ENCODE measurements at regions not wholly inside any gene's neighbourhood (a gene's known extent, or its start where the extent isn't known, plus 50 kb on each side); places are given as distances from the start of the nearest gene placed in this dataset.

GRCh38 chr5:167254132-167254531, 1037.3 kb upstream of the WWC1 start:
- no peaks in the 10 kb centered on the region for H3K36me3 ChIP-seq (ENCODE audit: control insufficient read depth in 4 of 4, insufficient read depth in 3 of 4, low read depth in 1 of 4, low read length in 3 of 4)
- no peak overlapping the region for H3K27ac ChIP-seq (ENCODE audit: low read depth in 1 of 2, low read length in 2 of 2)
- TF ChIP-seq JUND (IDR thresholded peaks at IDR 0.05) (no peak), HNF4A (conservative IDR thresholded peaks at IDR 0.05) (no peak), YY1 (IDR thresholded peaks at IDR 0.05) (no peak), RXRA (IDR thresholded peaks at IDR 0.05) (no peak), EGR1 (IDR thresholded peaks at IDR 0.05; ENCODE audit: low read depth in 2 of 2) (no peak), NR2F2 (IDR thresholded peaks at IDR 0.05) (no peak), GABPA (IDR thresholded peaks at IDR 0.05 in 1 of 2, conservative IDR thresholded peaks at IDR 0.05 in 1 of 2) (no peak)
- TF ChIP-seq, protein P1, sequence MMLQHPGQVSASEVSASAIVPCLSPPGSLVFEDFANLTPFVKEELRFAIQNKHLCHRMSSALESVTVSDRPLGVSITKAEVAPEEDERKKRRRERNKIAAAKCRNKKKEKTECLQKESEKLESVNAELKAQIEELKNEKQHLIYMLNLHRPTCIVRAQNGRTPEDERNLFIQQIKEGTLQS (IDR thresholded peaks at IDR 0.05): no peak
- peaks cover 0 to 16% (median 0%) of the 10 kb centered on the region in 4 donors for H3K4me1 ChIP-seq (ENCODE audit: control insufficient read depth in 4 of 4, insufficient read depth in 4 of 4, low read length in 3 of 4)
- H3K9ac ChIP-seq (ENCODE audit: low read depth in 1 of 2, low read length in 2 of 2): no peak overlapping the region
- H3K4me3 ChIP-seq (ENCODE audit: low read depth in 1 of 3, low read length in 3 of 3): no peak overlapping the region
- WGBS: 92% methylated on average over 3 of the region's 3 CpGs
- no peaks in the 10 kb centered on the region for H3K9me3 ChIP-seq (ENCODE audit: control insufficient read depth in 4 of 4, low read length in 3 of 4)
- no peaks in the 10 kb centered on the region for H3K27me3 ChIP-seq (ENCODE audit: control insufficient read depth in 4 of 4, insufficient read depth in 4 of 4, low read length in 3 of 4)
- no peak for DNase-seq (ENCODE audit: low spot score)

- Histone ChIP-seq H3K9ac (ENCODE audit: low read depth in 1 of 2, low read length in 2 of 2) (no peak overlapping the region), H3K27ac (ENCODE audit: low read depth in 1 of 2, low read length in 2 of 2) (no peak overlapping the region), H3K4me1 (ENCODE audit: control insufficient read depth in 4 of 4, insufficient read depth in 4 of 4, low read length in 3 of 4) (peaks cover 0 to 13% (median 0%) of the 10 kb centered on the region in 4 donors), H3K9me3 (ENCODE audit: control insufficient read depth in 4 of 4, low read length in 3 of 4) (no peaks in the 10 kb centered on the region), H3K4me3 (ENCODE audit: low read depth in 1 of 3, low read length in 3 of 3) (no peak overlapping the region), H3K36me3 (ENCODE audit: control insufficient read depth in 4 of 4, insufficient read depth in 3 of 4, low read depth in 1 of 4, low read length in 3 of 4) (no peaks in the 10 kb centered on the region), H3K27me3 (ENCODE audit: control insufficient read depth in 4 of 4, insufficient read depth in 4 of 4, low read length in 3 of 4) (no peaks in the 10 kb centered on the region)
- no peak for DNase-seq (ENCODE audit: low spot score)
- TF ChIP-seq YY1 (IDR thresholded peaks at IDR 0.05): no peak
- TF ChIP-seq, protein P2, sequence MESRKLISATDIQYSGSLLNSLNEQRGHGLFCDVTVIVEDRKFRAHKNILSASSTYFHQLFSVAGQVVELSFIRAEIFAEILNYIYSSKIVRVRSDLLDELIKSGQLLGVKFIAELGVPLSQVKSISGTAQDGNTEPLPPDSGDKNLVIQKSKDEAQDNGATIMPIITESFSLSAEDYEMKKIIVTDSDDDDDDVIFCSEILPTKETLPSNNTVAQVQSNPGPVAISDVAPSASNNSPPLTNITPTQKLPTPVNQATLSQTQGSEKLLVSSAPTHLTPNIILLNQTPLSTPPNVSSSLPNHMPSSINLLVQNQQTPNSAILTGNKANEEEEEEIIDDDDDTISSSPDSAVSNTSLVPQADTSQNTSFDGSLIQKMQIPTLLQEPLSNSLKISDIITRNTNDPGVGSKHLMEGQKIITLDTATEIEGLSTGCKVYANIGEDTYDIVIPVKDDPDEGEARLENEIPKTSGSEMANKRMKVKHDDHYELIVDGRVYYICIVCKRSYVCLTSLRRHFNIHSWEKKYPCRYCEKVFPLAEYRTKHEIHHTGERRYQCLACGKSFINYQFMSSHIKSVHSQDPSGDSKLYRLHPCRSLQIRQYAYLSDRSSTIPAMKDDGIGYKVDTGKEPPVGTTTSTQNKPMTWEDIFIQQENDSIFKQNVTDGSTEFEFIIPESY (IDR thresholded peaks at IDR 0.05): no peak
- 86% methylated on average over 2 of the region's 2 CpGs for WGBS
These were observed 1035.5 kb upstream of the WWC1 start for GRCh38 chr5:167255926-167256325.

- H3K9ac ChIP-seq (ENCODE audit: low read depth in 1 of 2, low read length in 2 of 2): no peak overlapping the region
- H3K36me3 ChIP-seq (ENCODE audit: control insufficient read depth in 4 of 4, insufficient read depth in 3 of 4, low read depth in 1 of 4, low read length in 3 of 4): no peaks in the 10 kb centered on the region
- TF ChIP-seq RAD21 (IDR thresholded peaks at IDR 0.05) (no peak), JUND (IDR thresholded peaks at IDR 0.05) (no peak), GABPA (IDR thresholded peaks at IDR 0.05 in 1 of 2, conservative IDR thresholded peaks at IDR 0.05 in 1 of 2) (no peak), FOXA2 (IDR thresholded peaks at IDR 0.05) (no peak), FOXA1 (IDR thresholded peaks at IDR 0.05) (no peak), EGR1 (IDR thresholded peaks at IDR 0.05; ENCODE audit: low read depth in 2 of 2) (no peak), HNF4A (conservative IDR thresholded peaks at IDR 0.05) (no peak), NR2F2 (IDR thresholded peaks at IDR 0.05) (no peak), RXRA (IDR thresholded peaks at IDR 0.05) (no peak), TAF1 (conservative IDR thresholded peaks at IDR 0.05) (no peak)
- TF ChIP-seq, protein P1 (IDR thresholded peaks at IDR 0.05): no peak
- TF ChIP-seq, protein P2 (IDR thresholded peaks at IDR 0.05): no peak
- TF ChIP-seq, protein P3, sequence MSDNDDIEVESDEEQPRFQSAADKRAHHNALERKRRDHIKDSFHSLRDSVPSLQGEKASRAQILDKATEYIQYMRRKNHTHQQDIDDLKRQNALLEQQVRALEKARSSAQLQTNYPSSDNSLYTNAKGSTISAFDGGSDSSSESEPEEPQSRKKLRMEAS (IDR thresholded peaks at IDR 0.05): no peak
- TF ChIP-seq, protein P4, sequence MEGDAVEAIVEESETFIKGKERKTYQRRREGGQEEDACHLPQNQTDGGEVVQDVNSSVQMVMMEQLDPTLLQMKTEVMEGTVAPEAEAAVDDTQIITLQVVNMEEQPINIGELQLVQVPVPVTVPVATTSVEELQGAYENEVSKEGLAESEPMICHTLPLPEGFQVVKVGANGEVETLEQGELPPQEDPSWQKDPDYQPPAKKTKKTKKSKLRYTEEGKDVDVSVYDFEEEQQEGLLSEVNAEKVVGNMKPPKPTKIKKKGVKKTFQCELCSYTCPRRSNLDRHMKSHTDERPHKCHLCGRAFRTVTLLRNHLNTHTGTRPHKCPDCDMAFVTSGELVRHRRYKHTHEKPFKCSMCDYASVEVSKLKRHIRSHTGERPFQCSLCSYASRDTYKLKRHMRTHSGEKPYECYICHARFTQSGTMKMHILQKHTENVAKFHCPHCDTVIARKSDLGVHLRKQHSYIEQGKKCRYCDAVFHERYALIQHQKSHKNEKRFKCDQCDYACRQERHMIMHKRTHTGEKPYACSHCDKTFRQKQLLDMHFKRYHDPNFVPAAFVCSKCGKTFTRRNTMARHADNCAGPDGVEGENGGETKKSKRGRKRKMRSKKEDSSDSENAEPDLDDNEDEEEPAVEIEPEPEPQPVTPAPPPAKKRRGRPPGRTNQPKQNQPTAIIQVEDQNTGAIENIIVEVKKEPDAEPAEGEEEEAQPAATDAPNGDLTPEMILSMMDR (IDR thresholded peaks at IDR 0.05; ENCODE audit: low read depth, low read length, missing input control): no peak
- TF ChIP-seq, protein P5, sequence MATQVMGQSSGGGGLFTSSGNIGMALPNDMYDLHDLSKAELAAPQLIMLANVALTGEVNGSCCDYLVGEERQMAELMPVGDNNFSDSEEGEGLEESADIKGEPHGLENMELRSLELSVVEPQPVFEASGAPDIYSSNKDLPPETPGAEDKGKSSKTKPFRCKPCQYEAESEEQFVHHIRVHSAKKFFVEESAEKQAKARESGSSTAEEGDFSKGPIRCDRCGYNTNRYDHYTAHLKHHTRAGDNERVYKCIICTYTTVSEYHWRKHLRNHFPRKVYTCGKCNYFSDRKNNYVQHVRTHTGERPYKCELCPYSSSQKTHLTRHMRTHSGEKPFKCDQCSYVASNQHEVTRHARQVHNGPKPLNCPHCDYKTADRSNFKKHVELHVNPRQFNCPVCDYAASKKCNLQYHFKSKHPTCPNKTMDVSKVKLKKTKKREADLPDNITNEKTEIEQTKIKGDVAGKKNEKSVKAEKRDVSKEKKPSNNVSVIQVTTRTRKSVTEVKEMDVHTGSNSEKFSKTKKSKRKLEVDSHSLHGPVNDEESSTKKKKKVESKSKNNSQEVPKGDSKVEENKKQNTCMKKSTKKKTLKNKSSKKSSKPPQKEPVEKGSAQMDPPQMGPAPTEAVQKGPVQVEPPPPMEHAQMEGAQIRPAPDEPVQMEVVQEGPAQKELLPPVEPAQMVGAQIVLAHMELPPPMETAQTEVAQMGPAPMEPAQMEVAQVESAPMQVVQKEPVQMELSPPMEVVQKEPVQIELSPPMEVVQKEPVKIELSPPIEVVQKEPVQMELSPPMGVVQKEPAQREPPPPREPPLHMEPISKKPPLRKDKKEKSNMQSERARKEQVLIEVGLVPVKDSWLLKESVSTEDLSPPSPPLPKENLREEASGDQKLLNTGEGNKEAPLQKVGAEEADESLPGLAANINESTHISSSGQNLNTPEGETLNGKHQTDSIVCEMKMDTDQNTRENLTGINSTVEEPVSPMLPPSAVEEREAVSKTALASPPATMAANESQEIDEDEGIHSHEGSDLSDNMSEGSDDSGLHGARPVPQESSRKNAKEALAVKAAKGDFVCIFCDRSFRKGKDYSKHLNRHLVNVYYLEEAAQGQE (IDR thresholded peaks at IDR 0.05): no peak
- no peak overlapping the region for H3K4me3 ChIP-seq (ENCODE audit: low read depth in 1 of 3, low read length in 3 of 3)
- WGBS: 83% methylated on average over 2 of the region's 2 CpGs
- H3K9me3 ChIP-seq (ENCODE audit: control insufficient read depth in 4 of 4, low read length in 3 of 4): no peaks in the 10 kb centered on the region
- H3K27me3 ChIP-seq (ENCODE audit: control insufficient read depth in 4 of 4, insufficient read depth in 4 of 4, low read length in 3 of 4): no peaks in the 10 kb centered on the region
- H3K27ac ChIP-seq (ENCODE audit: low read depth in 1 of 2, low read length in 2 of 2): no peak overlapping the region
- no peaks in the 10 kb centered on the region for H3K4me1 ChIP-seq (ENCODE audit: control insufficient read depth in 4 of 4, insufficient read depth in 4 of 4, low read length in 3 of 4)
- no peak for DNase-seq (ENCODE audit: low spot score)
These were observed 1031.6 kb upstream of the WWC1 start for GRCh38 chr5:167259806-167260205.

All from liver (tissue), 8 donors.